Activated CD4-positive, CD25-positive, alpha-beta regulatory T cell (primary cell): ENCODE measurements at regions not wholly inside any gene's neighbourhood (a gene's known extent, or its start where the extent isn't known, plus 50 kb on each side); places are given as distances from the start of the nearest gene placed in this dataset.
"Not testable (repeated sequence)": the region's sequence is repeated elsewhere in the genome, so short reads cannot be mapped to it uniquely, and the experiment has no call there.

Experiments used
- DNase-seq, 4 experiments: peaks; one replicate each; lab custom pipeline; 2025; lab: John Stamatoyannopoulos, UW

DNA sequence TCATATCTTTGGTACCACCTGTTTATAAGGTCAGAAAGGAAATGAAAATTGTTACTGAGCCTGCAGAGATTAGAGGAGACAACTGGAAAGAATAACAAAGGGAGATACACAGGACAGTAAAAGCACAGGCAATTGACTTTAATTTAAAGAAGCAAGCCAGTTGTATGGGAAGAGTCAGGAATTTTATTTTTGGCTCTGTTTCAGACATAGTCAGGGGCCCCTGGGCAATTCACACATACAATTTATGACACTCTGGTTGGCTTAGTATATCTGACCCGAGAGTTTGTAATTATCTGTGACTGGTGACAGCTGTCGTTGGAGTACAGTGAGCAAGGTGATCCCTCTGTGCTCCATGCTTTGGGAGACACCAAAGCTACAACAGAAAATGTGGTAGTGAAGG lies 591.9 kb upstream of the NECTIN3 start:
- no peak for DNase-seq

- DNase-seq = no peak
Measured at GRCh38 chr3:110485389-110485788, 586.2 kb upstream of the NECTIN3 start.

DNA sequence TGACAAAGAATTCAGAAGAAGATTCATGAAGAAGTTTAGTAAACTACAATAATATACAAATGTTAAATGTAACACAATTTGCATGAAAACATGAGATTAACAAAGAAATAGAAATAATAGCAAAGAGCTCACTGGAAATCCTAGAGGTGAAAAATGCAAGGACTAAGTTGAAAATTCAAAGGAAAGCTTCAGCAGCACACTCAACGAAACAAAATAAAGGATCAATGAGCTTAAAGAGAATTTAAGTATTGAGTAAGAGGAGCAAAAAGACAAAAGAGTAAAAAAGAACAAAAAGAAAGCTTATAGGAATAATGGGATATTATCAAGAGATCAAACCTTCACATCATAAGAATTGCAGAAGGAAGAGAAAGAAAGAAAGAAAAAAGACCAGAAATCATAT lies 583.8 kb upstream of the NECTIN3 start:
- DNase-seq = no peak

- DNase-seq = no peak
Measured at GRCh38 chr3:110491413-110491812, 580.2 kb upstream of the NECTIN3 start.

- no peak for DNase-seq
Measured at GRCh38 chr3:110492876-110493275, 578.7 kb upstream of the NECTIN3 start.

DNA sequence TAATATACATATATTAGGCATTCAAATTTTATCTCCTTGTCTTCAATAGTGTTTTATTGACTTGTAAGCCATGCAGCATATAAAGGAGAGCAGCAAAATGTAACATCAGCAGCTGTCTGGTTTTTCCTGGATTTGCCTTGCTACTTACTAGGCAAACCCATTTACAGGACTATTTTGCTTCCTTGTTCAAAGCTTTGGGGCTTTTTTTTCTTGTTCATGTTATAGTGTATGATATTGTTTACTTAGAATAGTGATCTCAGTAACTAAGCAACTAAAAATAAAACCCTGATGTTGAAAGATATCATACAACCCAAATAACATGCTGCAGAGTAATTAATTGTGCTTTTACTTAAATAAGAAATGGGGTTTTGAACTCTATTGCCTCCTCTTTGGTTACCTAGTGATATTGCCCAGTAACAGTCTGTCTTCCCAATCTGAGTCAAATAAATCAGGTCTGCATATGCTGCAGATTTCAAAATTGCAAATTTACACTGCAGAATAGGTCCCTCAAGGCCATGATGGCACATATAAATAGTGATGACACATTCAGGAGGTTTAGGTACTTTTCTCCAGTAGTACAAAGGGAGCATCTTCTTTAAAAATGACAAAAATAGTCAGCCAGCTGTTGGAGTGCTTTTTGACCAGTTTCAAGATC lies 578.1 kb upstream of the NECTIN3 start:
- DNase-seq = no peak

- DNase-seq = no peak
Measured at GRCh38 chr3:110494093-110494490, 577.5 kb upstream of the NECTIN3 start.

GRCh38 chr3:110494728-110495127 lies 576.9 kb upstream of the NECTIN3 start:
- DNase-seq = no peak

DNA sequence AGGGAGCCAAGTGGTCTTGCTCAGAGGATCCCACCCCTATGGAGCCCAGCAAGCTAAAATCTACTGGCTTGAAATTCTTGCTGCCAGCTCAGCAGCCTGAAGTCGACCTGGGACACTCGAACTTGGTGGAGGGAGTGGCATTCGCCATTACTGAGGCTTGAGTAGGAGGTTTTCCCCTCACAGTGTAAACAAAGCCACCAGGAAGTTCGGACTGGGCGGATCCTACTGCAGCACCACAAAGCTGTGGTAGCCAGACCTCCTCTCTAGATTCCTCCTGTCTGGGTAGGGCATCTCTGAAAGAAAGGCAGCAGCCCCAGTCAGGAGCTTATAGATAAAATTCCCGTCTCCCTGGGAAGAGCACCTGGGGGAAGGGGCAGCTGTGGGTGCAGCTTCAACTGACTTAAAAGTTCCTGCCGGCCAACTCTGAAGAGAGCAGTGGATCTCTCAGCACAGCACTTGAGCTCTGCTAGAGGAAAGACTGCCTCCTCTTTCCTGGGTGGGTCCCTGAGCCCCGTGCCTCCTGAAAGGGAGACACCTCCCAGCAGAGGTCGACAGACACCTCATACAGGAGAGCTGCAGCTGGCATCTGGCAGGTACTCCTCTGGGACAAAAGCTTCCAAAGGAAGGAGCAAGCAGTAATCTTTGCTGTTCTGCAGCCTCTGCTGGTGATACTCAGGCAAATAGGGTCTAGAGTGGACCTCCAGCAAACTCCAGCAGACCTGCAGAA lies 576.3 kb upstream of the NECTIN3 start:
- no peak for DNase-seq

GRCh38 chr3:110504401-110504800 lies 567.2 kb upstream of the NECTIN3 start:
- DNase-seq = no peak

- no peak for DNase-seq
Measured at GRCh38 chr3:110504901-110505300, 566.7 kb upstream of the NECTIN3 start.

- DNase-seq = no peak
Measured at GRCh38 chr3:110506890-110507289, 564.7 kb upstream of the NECTIN3 start.

- DNase-seq = not testable (repeated sequence)
Measured at GRCh38 chr3:110507570-110507969, 564.0 kb upstream of the NECTIN3 start.

- no peak for DNase-seq
Measured at GRCh38 chr3:110512961-110513360, 558.7 kb upstream of the NECTIN3 start.

DNA sequence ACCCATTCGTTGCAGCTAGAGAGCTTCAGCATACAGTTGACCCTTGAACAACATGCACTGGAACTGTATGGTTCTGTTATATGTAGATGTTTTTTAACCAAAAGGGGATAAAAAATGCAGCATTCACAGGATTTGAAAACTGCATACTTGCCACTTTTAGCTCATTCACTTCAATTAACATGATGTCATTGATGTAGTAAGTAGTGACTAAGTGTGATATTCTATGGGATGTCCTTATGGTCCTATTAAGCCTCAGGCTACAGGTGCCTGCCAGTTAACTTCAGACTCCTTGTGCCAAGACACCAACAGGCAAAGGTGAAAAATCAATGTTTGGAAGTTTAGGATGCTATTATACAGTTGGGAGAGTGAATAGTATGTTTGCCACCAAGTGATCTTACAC lies 553.6 kb upstream of the NECTIN3 start:
- no peak for DNase-seq

- DNase-seq = no peak
Measured at GRCh38 chr3:110519071-110519470, 552.5 kb upstream of the NECTIN3 start.

DNA sequence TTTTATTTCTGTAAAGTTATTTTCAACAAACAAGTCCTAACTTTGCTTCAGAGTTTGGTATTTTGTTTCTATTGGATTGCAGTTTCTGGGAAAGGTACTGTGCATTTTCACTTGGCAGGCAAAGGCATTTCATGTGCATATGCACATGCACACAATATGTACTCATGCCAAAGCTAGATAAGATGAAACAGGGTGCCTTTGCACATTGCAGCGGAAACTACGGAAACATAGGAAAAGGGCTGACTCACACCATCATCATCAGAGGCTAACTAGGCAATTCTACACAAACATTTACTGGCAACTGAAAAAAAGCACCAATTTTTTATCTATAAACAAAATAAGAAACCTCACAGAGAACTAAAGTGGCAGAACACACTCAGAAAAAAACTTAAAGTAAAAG lies 550.6 kb upstream of the NECTIN3 start:
- no peak for DNase-seq

DNA sequence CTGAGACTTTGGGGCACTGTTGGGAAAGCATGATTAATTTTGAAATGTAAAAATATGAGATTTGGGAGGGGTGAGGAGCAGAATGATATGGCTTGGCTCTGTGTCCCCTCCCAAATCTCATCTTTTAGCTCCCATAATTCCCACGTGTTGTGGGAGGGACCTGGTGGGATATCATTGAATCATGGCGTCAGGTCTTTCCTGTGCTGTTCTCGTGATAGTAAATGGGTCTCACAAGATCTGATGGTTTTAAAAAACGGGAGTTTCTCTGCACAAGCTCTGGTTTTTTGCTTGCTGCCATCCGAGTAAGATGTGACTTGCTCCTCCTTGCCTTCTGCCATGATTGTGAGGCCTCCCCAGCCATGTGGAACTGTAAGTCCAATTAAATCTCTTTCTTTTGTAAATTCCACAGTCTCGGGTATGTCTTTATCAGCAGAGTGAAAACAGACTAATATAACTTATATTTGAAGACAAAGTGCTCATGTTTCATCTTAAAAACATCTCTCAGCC lies 546.0 kb upstream of the NECTIN3 start:
- not testable (repeated sequence) for DNase-seq

DNA sequence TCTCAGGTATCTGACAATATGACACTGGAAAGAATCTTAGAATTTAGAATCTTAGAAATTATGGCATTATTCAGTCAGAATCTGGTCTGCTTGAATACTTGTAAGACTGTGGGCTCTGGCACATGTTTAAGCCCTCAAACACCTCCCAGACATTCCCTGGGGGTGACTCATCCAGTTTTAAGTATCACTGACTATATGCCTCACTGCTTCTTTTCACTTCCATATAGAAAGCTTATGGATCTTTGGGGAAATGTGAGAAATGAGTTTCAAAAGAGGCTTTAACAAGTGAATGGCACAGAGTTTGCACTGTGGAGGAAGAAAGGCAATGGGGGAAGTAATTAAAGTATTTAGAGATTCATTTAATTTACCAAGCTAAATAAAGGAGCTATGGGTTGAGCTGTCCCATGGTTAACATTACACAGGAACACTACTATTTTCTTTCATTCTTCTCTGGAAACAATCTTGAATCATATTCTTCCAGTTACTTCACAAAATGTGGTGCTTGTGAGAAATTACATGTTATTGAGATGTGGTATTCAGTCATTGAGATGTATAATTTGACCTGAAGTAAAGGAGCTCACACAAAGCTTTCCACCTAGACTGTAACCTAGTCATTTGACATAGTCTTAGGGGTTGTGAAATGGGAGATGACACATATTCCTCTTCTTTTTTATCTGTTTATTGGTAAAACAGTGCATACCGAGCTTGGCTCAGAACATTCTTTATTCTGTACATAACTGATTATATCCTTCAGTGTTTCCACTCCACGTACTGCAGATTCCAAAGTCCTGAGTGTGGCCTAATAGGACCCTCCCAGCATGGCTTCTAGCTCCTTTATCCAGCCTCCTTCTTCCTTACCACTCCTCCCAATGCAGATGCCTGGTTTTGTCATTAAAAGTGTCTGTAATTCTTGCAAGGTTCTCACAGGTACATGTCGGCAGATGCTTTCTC lies 544.6 kb upstream of the NECTIN3 start:
- no peak for DNase-seq

GRCh38 chr3:110528305-110529121 lies 543.1 kb upstream of the NECTIN3 start:
- no peak for DNase-seq

- no peak for DNase-seq
Measured at GRCh38 chr3:110530902-110531301, 540.7 kb upstream of the NECTIN3 start.

GRCh38 chr3:110533089-110533488 lies 538.5 kb upstream of the NECTIN3 start:
- no peak for DNase-seq
